H7 (cell line): ENCODE measurements at regions not wholly inside any gene's neighbourhood (a gene's known extent, or its start where the extent isn't known, plus 50 kb on each side); places are given as distances from the start of the nearest gene placed in this dataset.
"Not testable (repeated sequence)": the region's sequence is repeated elsewhere in the genome, so short reads cannot be mapped to it uniquely, and the experiment has no call there.

ENCODE experiments used
- DNase-seq: peaks from one replicate; pipeline ENCODE4 v3.0.0; 2012
- H3K27me3 ChIP-seq: 2 replicates; pipeline ENCODE4 v1.6.0; 2011; ENCODE audit warnings: mild to moderate bottlenecking, low read length; ENCODE audit not compliant: control insufficient read depth, insufficient read depth
- H3K36me3 ChIP-seq: replicated peaks from 2 replicates; pipeline ENCODE4 v1.5.1; 2011; ENCODE audit warnings: low read length; ENCODE audit not compliant: control insufficient read depth, insufficient read depth
- H3K4me3 ChIP-seq: 2 replicates; pipeline ENCODE4 v1.5.1; 2011; ENCODE audit warnings: low read depth, mild to moderate bottlenecking, control low read depth, low read length, moderate library complexity; ENCODE audit not compliant: insufficient read depth

DNA sequence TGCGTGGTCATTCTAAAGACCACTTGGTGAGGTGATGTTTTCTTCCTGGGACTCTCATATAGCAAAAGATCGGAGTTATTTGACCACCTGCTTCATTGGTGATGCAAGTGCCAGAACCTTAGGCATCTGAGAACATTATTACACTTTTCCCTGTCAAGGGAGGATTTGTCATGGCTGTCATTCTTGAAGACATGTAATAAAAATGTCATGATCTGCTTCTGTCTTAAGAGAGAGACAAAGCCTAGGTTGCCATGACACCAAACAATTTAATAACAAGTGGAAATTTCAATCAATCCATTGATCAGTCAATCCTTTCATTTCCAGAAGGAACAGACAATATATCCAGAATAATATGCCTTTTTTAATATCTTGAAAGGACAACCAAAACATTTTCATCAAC is 97.9 kb upstream of the OR13H1 start:
- H3K4me3 ChIP-seq = no peak overlapping the region
- no peak for DNase-seq
- H3K27me3 ChIP-seq = no peaks in the 10 kb centered on the region
- H3K36me3 ChIP-seq = no peaks in the 10 kb centered on the region

DNA sequence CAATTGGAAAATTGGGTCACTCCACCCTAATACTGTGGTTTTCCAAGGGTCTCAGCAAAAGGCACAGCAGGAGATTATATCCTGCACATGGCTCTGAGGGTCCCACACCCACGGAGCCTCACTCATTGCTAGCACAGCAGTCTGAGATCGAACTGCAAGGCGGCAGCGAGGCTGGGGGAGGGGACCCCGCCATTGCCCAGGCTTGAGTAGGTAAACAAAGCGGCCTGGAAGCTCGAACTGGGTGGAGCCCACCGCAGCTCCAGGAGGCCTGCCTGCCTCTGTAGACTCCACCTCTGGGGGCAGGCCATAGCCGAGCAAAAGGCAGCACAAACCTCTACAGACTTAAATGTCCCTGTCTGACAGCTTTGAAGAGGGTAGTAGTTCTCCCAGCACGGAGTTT is 82.0 kb upstream of the OR13H1 start:
- H3K36me3 ChIP-seq, DNase-seq, H3K4me3 ChIP-seq, H3K27me3 ChIP-seq: not testable (repeated sequence)

DNA sequence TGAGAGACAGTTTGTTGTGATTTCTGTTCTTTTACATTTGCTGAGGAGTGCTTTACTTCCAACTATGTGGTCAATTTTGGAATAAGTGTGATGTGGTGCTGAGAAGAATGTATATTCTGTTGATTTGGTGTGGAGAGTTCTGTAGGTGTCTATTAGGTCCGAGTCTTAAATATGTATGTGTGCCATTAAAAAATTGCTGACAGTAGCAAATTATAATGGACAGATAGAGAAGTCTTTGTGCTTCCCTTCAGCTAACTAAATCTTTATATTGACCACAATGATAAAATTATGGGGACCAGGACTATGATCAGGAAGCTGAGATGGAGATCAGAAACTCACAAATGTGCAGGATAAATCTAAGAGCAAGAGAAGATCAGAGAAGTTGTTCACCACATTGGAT is 70.1 kb upstream of the OR13H1 start:
- not testable (repeated sequence) for H3K27me3 ChIP-seq, H3K4me3 ChIP-seq, DNase-seq, H3K36me3 ChIP-seq

DNA sequence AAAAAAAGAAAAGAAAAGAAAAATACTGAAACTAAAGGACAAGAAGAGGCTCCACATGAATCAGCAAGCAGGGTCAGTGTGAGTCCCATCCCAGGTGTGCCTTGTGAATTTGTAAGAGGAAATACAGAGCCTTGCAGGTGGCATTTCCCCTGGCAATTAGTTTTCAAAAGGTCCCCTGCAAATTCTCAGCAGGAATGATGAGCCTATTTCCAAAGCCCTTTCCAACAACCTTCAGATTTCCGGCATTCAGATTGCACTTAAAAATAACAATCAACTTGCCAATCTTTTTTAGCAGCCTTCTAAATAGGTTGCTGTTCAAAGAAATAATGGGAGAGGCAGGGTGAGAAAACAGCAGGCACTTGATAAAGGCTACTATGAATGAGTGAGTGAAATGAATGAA is 66.4 kb upstream of the OR13H1 start:
- no peak overlapping the region for H3K4me3 ChIP-seq
- H3K36me3 ChIP-seq = peaks cover 1% of the 10 kb centered on the region
- no peaks in the 10 kb centered on the region for H3K27me3 ChIP-seq
- peak; percentile 22 for DNase-seq
